Calu3 (cell line): ENCODE measurements at regions not wholly inside any gene's neighbourhood (a gene's known extent, or its start where the extent isn't known, plus 50 kb on each side); places are given as distances from the start of the nearest gene placed in this dataset.

Experiments used
- BruUV-seq: library from RNA; stranded (reverse); fragments of 400-500 nt; replicated peaks from 2 replicates; lab custom pipeline; 2021; lab: Mats Ljungman, UMichigan
- CTCF ChIA-PET: fragments of 300-600 bp; sonication (Branson Sonifier 250); formaldehyde crosslinking; loops from one replicate; lab custom pipeline; 2022; ENCODE audit warnings: antibody characterized with exemption; lab: Charles Lee
- DNase-seq: peaks from one replicate; pipeline ENCODE4 v3.0.0; 2022
- H3K27ac Mint-ChIP-seq: one replicate; pipeline ENCODE4 v1.8.0; 2022; ENCODE audit warnings: mixed read lengths; ENCODE audit not compliant: unreplicated experiment
- H3K27me3 Mint-ChIP-seq: one replicate; pipeline ENCODE4 v1.8.0; 2022; ENCODE audit warnings: mixed read lengths; ENCODE audit not compliant: unreplicated experiment
- H3K36me3 Mint-ChIP-seq: one replicate; pipeline ENCODE4 v1.8.0; 2022; ENCODE audit warnings: mild to moderate bottlenecking, moderate library complexity, mixed read lengths; ENCODE audit not compliant: insufficient read depth, unreplicated experiment
- H3K4me1 Mint-ChIP-seq: one replicate; pipeline ENCODE4 v1.8.0; 2022; ENCODE audit warnings: mild to moderate bottlenecking, low read depth, mixed read lengths; ENCODE audit not compliant: unreplicated experiment
- H3K4me3 Mint-ChIP-seq: one replicate; pipeline ENCODE4 v1.8.0; 2022; ENCODE audit warnings: mild to moderate bottlenecking, low read depth, moderate library complexity, mixed read lengths; ENCODE audit not compliant: unreplicated experiment
- H3K9me3 Mint-ChIP-seq: one replicate; pipeline ENCODE4 v1.8.0; 2022; ENCODE audit warnings: low read depth, mixed read lengths; ENCODE audit not compliant: unreplicated experiment
- CTCF ChIP-seq: fragments of 200-600 bp; IDR thresholded peaks from one replicate; pipeline ENCODE4 v1.8.0; 2022; ENCODE audit warnings: antibody characterized with exemption; ENCODE audit not compliant: unreplicated experiment
- intact Hi-C: fragments of 100-400 bp; cut with micrococcal nuclease; formaldehyde crosslinking; loops from one replicate; pipeline ENCODE4 v1.10.0; 2022; ENCODE audit not compliant: unreplicated experiment

- CTCF ChIA-PET = interaction anchor here (0.7 kb wide), 2 partner anchors 9 to 178 kb away, joined by 3 to 4 read pairs; no protein-coding TSS in a partner anchor
- Mint-ChIP-seq H3K9me3 (peaks cover 6% of the 10 kb centered on the region), H3K4me1 (peaks cover 18% of the 10 kb centered on the region), H3K36me3 (no peaks in the 10 kb centered on the region), H3K27ac (no peak overlapping the region), H3K27me3 (no peaks in the 10 kb centered on the region), H3K4me3 (no peak overlapping the region)
- DNase-seq = no peak
- no peak for TF ChIP-seq CTCF
- BruUV-seq = no TSS peak
- intact Hi-C loops = no loop called here
Measured at GRCh38 chr15:85316244-85316934, 64.0 kb upstream of the AKAP13 start.

GRCh38 chr15:85318048-85318731 is 62.2 kb upstream of the AKAP13 start:
- peak; percentile 22 for TF ChIP-seq CTCF
- Mint-ChIP-seq H3K27ac (no peak overlapping the region), H3K4me1 (peaks cover 11% of the 10 kb centered on the region), H3K36me3 (no peaks in the 10 kb centered on the region), H3K27me3 (no peaks in the 10 kb centered on the region), H3K9me3 (peaks cover 4% of the 10 kb centered on the region), H3K4me3 (no peak overlapping the region)
- no TSS peak for BruUV-seq
- intact Hi-C loops = no loop called here
- peak; percentile 31 for DNase-seq
- CTCF ChIA-PET = interaction anchor here (0.6 to 1.3 kb wide), 6 partner anchors 13 to 391 kb away, joined by 3 to 4 read pairs (median 3); no protein-coding TSS in a partner anchor

- intact Hi-C loops = no loop called here
- CTCF ChIA-PET = interaction anchor here (1.0 to 1.3 kb wide), 3 partner anchors 12 to 124 kb away, joined by 3 to 4 read pairs (median 3); no protein-coding TSS in a partner anchor
- no peak overlapping the region for H3K27ac Mint-ChIP-seq
- BruUV-seq = no TSS peak
- no peaks in the 10 kb centered on the region for H3K27me3 Mint-ChIP-seq
- no peaks in the 10 kb centered on the region for H3K36me3 Mint-ChIP-seq
- H3K4me1 Mint-ChIP-seq = peaks cover 9% of the 10 kb centered on the region
- no peak for DNase-seq
- TF ChIP-seq CTCF = no peak
- H3K4me3 Mint-ChIP-seq = no peak overlapping the region
- peaks cover 4% of the 10 kb centered on the region for H3K9me3 Mint-ChIP-seq
Measured at GRCh38 chr15:85318732-85319076, 61.7 kb upstream of the AKAP13 start.

GRCh38 chr15:85324202-85324601 is 56.2 kb upstream of the AKAP13 start:
- BruUV-seq = no TSS peak
- Mint-ChIP-seq H3K9me3 (no peaks in the 10 kb centered on the region), H3K36me3 (no peaks in the 10 kb centered on the region), H3K4me3 (no peak overlapping the region), H3K27ac (no peak overlapping the region), H3K4me1 (peaks cover 11% of the 10 kb centered on the region), H3K27me3 (no peaks in the 10 kb centered on the region)
- DNase-seq = no peak
- CTCF ChIA-PET = no interaction called here
- intact Hi-C loops = no loop called here
- TF ChIP-seq CTCF = no peak
